Aorta (tissue), 5 donors: ENCODE measurements at regions not wholly inside any gene's neighbourhood (a gene's known extent, or its start where the extent isn't known, plus 50 kb on each side); places are given as distances from the start of the nearest gene placed in this dataset.

Source experiments
- ATAC-seq: fragments of 200-7000 bp; cut with Tn5 transposase; one replicate; pipeline ENCODE4 v1.9.1; 2022; ENCODE audit warnings: moderate library complexity; ENCODE audit not compliant: low FRiP score
- DNase-seq, 2 donors: peaks; one replicate each; pipeline ENCODE4 v3.0.0-alpha.2; 2020
- H3K27ac ChIP-seq, 2 donors: one replicate each; pipeline ENCODE4 v1.5.1; 2013; ENCODE audit warnings: low read length in 2 of 2, mild to moderate bottlenecking in 2 of 2, moderate library complexity in 2 of 2, control low read depth in 1 of 2, inconsistent platforms in 1 of 2, low read depth in 1 of 2
- H3K27me3 ChIP-seq, 2 donors: one replicate each; pipeline ENCODE4 v1.6.1; 2013; ENCODE audit warnings: control low read depth in 1 of 2, low read length in 1 of 2, mild to moderate bottlenecking in 1 of 2, moderate library complexity in 1 of 2; ENCODE audit not compliant: insufficient read depth in 2 of 2, control insufficient read depth in 1 of 2
- H3K36me3 ChIP-seq, 2 donors: one replicate each; pipeline ENCODE4 v1.6.1; 2013; ENCODE audit warnings: control low read depth in 1 of 2, low read length in 1 of 2, mild to moderate bottlenecking in 1 of 2; ENCODE audit not compliant: insufficient read depth in 2 of 2, control insufficient read depth in 1 of 2
- H3K4me1 ChIP-seq, 2 donors: one replicate each; pipeline ENCODE4 v1.6.1; 2013; ENCODE audit warnings: low read length in 2 of 2, control low read depth in 1 of 2, mild to moderate bottlenecking in 1 of 2, moderate library complexity in 1 of 2; ENCODE audit not compliant: insufficient read depth in 2 of 2, control insufficient read depth in 1 of 2
- H3K4me3 ChIP-seq, 2 donors: one replicate each; pipeline ENCODE4 v1.5.1; 2013; ENCODE audit warnings: low read length in 2 of 2, control low read depth in 1 of 2, mild to moderate bottlenecking in 1 of 2
- H3K9me3 ChIP-seq: one replicate; pipeline ENCODE4 v1.6.1; 2013; ENCODE audit warnings: mild to moderate bottlenecking, low read length; ENCODE audit not compliant: control insufficient read depth
- WGBS, 2 donors: extraction: QIAGEN DNeasy Blood & Tissue Kit; methylation state at CpG; one replicate each; pipeline ENCODE4 v1.1.7; 2013; 5-methylcytosine and 5-hydroxymethylcytosine counted together
- intact Hi-C, 2 donors: fragments of 100-400 bp; cut with DNase I; formaldehyde crosslinking; loops; one replicate each; pipeline versions ENCODE4 v1.14.2 to v1.15.0; 2022
- donor health status: healthy with polysubstance abuse.
- donor health status: Bipolar disorder and iron deficiency.
- donor health status: DM: no; HTN: no; CAD: no.
- donor health status: DM: no; HTN: no; CAD: no.
- donor health status: DM: yes; HTN: yes; CAD: no.

DNA sequence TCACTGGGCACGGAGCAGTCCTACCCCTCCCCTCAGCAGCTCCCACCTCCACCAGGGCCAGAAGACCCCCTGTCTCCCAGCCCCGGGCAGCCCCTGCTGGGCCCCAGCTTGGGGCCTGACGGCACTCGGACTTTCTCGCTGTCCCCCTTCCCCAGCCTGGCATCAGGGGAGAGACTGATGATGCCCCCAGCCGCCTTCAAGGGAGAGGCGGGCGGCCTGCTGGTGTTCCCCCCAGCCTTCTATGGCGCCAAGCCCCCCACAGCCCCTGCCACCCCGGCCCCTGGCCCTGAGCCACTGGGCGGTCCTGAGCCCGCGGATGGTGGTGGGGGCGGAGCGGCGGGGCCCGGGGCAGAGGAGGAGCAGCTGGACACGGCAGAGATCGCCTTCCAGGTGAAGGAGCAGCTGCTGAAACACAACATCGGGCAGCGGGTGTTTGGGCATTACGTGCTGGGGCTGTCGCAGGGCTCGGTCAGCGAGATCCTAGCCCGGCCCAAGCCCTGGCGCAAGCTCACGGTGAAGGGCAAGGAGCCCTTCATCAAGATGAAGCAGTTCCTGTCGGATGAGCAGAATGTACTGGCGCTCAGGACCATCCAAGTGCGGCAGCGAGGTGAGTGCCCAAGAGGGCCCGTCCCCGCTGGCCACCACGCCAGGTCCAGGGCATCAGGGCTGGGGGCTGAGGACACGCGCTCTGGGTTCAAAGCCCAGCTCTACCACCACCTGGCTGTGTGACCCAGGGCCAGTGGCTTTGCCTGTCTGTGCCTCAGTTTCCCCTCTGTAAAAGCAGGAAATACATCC is 58.6 kb downstream of the PHETA1 start:
- Histone ChIP-seq H3K36me3 (no peaks in the 10 kb centered on the region), H3K9me3 (peaks cover 9% of the 10 kb centered on the region), H3K27me3 (no peaks in the 10 kb centered on the region), H3K4me1 (no peaks in the 10 kb centered on the region), H3K27ac (no peak overlapping the region), H3K4me3 (no peak overlapping the region)
- intact Hi-C loops = loop anchor here (5.0 to 10.0 kb wide), 3 partner anchors 285 to 415 kb away; no protein-coding TSS in a partner anchor
- 77 to 78% methylated on average over 36 to 37 of the region's 37 CpGs for WGBS, 2 donors
- DNase-seq = no peak
- no peak for ATAC-seq

DNA sequence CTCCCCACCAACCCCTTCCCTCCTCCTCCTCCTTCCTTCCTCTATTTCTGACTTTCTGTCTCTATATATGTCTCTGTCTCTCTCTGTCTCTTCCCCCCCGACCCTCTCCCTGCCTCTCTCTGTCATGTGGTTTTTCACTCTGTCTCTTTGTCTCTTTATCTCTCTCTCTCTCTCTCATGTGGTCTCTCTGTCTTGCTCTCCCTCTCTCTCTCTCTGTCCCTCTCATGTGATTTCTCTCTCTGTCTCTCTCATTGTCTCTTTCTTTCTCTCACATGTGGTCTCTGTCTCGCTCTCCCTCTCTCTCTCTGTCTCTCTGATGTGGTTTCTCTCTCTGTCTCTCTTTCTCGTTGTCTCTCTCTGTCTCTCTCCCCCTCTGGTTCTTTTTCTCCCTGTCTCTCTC is 59.3 kb downstream of the PHETA1 start:
- WGBS, 2 donors = 63 to 69% methylated on average over 3 of the region's 3 CpGs
- Histone ChIP-seq H3K36me3 (no peaks in the 10 kb centered on the region), H3K27me3 (no peaks in the 10 kb centered on the region), H3K9me3 (peaks cover 13% of the 10 kb centered on the region), H3K27ac (no peak overlapping the region), H3K4me3 (no peak overlapping the region), H3K4me1 (no peaks in the 10 kb centered on the region)
- DNase-seq (no peak), ATAC-seq (no peak)
- intact Hi-C loops = no loop called here

DNA sequence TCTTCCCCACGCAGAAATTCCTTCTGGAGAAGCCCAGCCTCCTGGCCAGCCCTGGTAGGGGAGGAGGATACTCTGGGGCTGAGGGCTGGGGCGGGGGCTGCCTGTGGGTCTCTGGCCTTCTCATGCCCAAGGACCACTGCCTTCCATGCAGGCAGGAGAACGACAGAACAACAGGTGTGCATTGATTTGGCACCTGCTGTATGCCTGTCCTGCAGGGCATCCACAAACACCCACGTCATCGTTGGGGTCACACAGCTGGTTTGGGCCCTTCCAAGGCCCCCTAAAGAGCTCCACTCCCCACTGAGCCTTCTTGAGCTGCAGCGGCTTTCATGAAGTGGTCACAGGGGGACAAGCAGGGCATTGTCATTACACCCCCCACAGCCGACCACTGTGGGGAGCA is 60.4 kb downstream of the PHETA1 start:
- no peak for ATAC-seq
- Histone ChIP-seq H3K4me1 (no peaks in the 10 kb centered on the region), H3K9me3 (peaks cover 22% of the 10 kb centered on the region), H3K27me3 (no peaks in the 10 kb centered on the region), H3K4me3 (no peak overlapping the region), H3K27ac (no peak overlapping the region), H3K36me3 (no peaks in the 10 kb centered on the region)
- intact Hi-C loops = no loop called here
- 78 to 86% methylated on average over 7 of the region's 7 CpGs for WGBS, 2 donors
- no peak for DNase-seq

DNA sequence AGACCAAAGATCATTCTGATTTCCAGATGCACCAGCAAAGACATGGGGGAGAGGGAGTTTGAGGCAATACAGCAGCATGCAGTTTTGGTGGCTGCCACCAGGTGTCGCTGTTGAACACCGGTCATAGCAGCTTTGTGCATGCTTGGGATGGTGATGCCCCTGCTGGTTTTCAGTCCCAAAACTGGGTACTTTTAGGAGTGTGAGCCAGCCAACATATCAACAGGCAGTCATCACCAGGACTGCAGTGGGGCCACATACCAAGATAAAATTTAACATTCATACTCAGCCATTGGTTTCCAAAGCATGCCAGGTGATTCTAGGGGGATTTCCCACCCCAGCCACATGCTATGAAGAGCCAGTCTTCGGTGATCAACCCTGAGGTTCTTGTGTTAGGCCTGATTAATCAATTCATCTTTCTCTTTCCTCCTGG is 64.2 kb downstream of the PHETA1 start:
- no peaks in the 10 kb centered on the region for H3K36me3 ChIP-seq
- intact Hi-C loops = no loop called here
- 43 to 56% methylated on average over 3 of the region's 3 CpGs for WGBS, 2 donors

DNA sequence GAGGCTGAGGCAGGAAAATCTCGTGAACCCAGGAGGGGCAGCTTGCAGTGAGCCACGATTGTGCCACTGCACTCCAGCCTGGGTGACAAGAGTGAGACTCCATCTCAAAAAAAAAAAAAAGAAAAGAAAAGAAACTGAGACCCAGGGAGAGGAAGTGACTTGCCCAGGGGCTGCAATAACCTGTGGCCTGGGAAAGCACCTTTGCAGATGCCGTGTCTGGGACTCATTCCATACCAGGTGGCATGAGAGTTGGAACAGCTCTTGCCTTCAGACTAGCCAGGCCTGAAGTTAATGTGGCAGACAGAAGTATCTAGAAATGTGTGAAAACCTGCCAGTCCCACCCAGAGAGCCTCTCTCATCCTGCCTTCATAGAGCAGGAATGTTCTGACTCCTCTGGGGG is 65.4 kb downstream of the PHETA1 start:
- Histone ChIP-seq H3K27ac (no peak overlapping the region), H3K4me3 (no peak overlapping the region), H3K27me3 (no peaks in the 10 kb centered on the region), H3K36me3 (no peaks in the 10 kb centered on the region), H3K9me3 (peaks cover 22% of the 10 kb centered on the region), H3K4me1 (no peaks in the 10 kb centered on the region)
- 80 to 87% methylated on average over 3 of the region's 3 CpGs for WGBS, 2 donors
- ATAC-seq (no peak), DNase-seq (no peak)
- intact Hi-C loops = no loop called here

More for the DNA sequence above, 64.2 kb downstream of the PHETA1 start:
- Histone ChIP-seq H3K9me3 (peaks cover 22% of the 10 kb centered on the region), H3K27me3 (no peaks in the 10 kb centered on the region), H3K4me3 (no peak overlapping the region), H3K4me1 (no peaks in the 10 kb centered on the region), H3K27ac (no peak overlapping the region)
- DNase-seq (no peak), ATAC-seq (no peak)

DNA sequence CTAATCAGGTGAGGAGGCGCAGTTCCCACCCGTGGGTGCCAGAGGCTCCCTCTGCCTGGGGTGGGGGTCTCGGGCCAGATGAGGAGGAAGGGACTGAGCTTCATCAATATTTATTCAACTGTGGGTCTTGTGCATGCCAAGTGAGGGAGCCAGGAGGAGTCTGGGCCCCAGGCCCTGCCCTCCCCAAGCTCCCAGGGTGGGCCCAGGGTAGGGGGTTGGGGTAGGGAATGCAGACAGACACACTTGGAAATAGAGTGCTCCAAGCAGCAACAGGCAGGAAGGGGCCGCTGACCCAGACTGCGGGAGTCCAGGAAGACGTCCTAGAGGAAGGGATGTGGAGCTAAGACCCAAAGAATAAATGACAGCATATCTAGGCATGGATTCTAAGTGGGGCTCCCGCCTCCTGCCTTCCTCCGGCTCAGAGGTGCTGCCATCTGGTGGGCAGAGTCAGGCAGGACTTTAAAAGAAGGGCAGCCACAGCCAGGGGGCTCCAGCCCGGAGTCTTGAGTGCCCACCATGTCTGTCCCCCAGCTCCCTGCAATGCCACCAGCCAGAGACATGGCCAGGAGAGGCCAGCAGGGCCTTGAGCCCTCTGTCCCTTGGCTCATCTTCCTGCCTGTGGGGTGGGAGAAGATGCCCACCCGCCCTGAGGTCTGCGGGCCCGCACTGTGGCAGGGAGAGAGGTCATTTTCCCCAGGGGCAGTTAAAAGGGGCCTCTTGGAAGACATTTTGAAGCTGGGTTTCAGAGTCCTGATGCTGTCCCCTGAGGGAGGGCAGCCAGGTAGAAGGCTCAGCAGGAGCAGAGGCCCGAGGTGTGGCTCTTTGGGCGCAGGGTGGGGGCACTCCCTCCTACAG is 70.1 kb downstream of the PHETA1 start:
- intact Hi-C loops = loop anchor here in 1 of 2 donors (5.0 kb wide), 1 partner anchor 362 kb away; no protein-coding TSS in a partner anchor
- H3K27ac ChIP-seq = no peak overlapping the region
- H3K4me1 ChIP-seq = no peaks in the 10 kb centered on the region
- H3K4me3 ChIP-seq = no peak overlapping the region
- H3K9me3 ChIP-seq = peaks cover 1% of the 10 kb centered on the region
- ATAC-seq (no peak), DNase-seq (no peak)
- no peaks in the 10 kb centered on the region for H3K36me3 ChIP-seq
- WGBS, 2 donors = 50 to 54% methylated on average over 14 of the region's 14 CpGs
- no peaks in the 10 kb centered on the region for H3K27me3 ChIP-seq

DNA sequence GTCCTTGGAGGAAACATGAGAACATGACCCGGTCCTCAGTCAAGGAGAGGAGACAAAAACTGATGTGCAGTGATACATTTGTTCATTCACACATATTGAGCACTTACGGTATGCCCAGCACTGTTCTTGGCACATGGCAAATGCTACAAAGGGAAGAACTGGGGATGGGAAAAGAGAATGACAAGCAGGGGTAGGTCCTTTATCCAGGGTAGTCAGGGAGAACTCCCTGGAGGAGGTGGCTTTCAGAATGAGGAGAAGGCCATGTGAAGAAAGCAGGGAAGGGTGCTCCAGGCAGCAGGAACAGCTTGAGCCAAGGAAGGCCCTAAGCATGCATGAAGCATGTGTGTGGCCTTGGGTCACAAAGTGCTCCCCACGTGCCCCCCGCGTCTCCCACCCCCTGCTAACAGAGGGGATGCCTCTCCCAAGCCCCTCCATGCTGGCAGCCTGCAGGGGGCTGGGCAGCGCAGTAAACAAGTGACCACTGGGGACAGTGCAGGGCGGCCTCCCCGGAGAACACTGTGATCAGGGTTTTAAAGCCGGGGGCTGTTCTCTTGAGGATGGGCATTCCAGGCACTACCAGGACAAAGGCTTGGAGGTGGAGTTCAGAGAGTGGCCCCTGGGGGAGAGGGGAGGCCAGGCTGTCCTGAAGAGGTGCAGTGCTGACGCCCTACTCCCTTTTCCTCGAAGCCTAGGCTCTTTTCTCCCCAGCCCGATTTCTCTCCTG is 71.0 kb downstream of the PHETA1 start:
- intact Hi-C loops = loop anchor here in 1 of 2 donors (5.0 kb wide), 1 partner anchor 361 kb away; no protein-coding TSS in a partner anchor
- Histone ChIP-seq H3K4me3 (no peak overlapping the region), H3K9me3 (no peaks in the 10 kb centered on the region), H3K27ac (no peak overlapping the region), H3K4me1 (no peaks in the 10 kb centered on the region), H3K36me3 (no peaks in the 10 kb centered on the region), H3K27me3 (no peaks in the 10 kb centered on the region)
- no peak for ATAC-seq
- DNase-seq = no peak
- WGBS, 2 donors = 76 to 80% methylated on average over 12 of the region's 12 CpGs

DNA sequence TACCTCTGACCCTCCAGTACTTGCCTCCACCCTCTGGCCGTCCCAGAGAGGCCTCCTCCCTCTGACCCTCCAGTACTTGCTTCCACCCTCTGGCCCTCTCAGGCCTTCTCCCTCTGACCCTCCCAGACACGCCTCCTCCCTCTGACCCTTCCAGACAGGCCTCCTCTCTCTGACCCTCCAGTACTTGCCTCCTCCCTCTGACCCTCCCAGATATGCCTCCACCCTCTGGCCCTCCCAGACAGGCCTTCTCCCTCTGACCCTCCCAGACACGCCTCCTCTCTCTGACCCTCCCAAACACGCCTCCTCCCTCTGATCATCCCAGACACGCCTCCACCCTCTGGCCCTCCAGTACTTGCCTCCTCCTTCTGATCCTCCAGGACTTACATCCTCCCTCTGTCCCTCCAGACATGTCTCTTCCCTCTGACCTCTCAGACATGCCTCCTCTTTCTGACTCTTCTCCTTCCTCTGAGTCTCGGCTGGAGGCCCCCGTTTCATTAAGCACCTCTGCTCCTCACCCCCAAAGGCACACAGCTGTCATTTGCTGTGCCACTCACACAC is 71.9 kb downstream of the PHETA1 start:
- Histone ChIP-seq H3K27ac (no peak overlapping the region), H3K9me3 (no peaks in the 10 kb centered on the region), H3K36me3 (no peaks in the 10 kb centered on the region), H3K4me3 (no peak overlapping the region), H3K4me1 (no peaks in the 10 kb centered on the region), H3K27me3 (no peaks in the 10 kb centered on the region)
- no peak for ATAC-seq
- intact Hi-C loops = loop anchor here in 1 of 2 donors (5.0 kb wide), 1 partner anchor 360 kb away; no protein-coding TSS in a partner anchor
- 74 to 82% methylated on average over 7 of the region's 7 CpGs for WGBS, 2 donors
- DNase-seq = no peak
